ENCODE measurements at regions not wholly inside any gene's neighbourhood (a gene's known extent, or its start where the extent isn't known, plus 50 kb on each side); places are given as distances from the start of the nearest gene placed in this dataset.

- DNase-seq: no peak
- Histone ChIP-seq H3K9me3 (replicated peaks in 1 of 3) (no peaks in the 10 kb centered on the region), H3K4me3 (no peak overlapping the region), H3K36me3 (replicated peaks in 1 of 2) (no peaks in the 10 kb centered on the region), H3K4me1 (replicated peaks in 1 of 2) (no peaks in the 10 kb centered on the region), H3K27ac (no peak overlapping the region), H3K27me3 (no peaks in the 10 kb centered on the region)
- intact Hi-C loops (cut with DNase I): no loop called here
- 82 to 92% (median 87%) methylated on average over 4 of the region's 4 CpGs for WGBS, 4 donors
- TF ChIP-seq CTCF (IDR thresholded peaks at IDR 0.05) (no peak), POLR2A (IDR thresholded peaks at IDR 0.05) (no peak)
These were observed 77.4 kb downstream of the MS4A13 start for GRCh38 chr11:60592601-60593000.

- Histone ChIP-seq H3K4me3 (no peak overlapping the region), H3K9me3 (replicated peaks in 1 of 3) (no peaks in the 10 kb centered on the region), H3K27me3 (no peaks in the 10 kb centered on the region), H3K36me3 (replicated peaks in 1 of 2) (no peaks in the 10 kb centered on the region), H3K4me1 (replicated peaks in 1 of 2) (no peaks in the 10 kb centered on the region), H3K27ac (no peak overlapping the region)
- intact Hi-C loops (cut with DNase I): no loop called here
- TF ChIP-seq POLR2A (IDR thresholded peaks at IDR 0.05) (no peak), CTCF (IDR thresholded peaks at IDR 0.05) (no peak)
- 57 to 65% (median 62%) methylated on average over 4 of the region's 4 CpGs for WGBS, 4 donors
- peak in 3 of 7 donors; percentile 18 to 67 (median 20) for DNase-seq
These were observed 79.9 kb downstream of the MS4A13 start for GRCh38 chr11:60594998-60595642.

GRCh38 chr11:60607483-60607882 is 91.9 kb upstream of the MS4A8 start:
- WGBS, 4 donors: 77 to 90% (median 80%) methylated on average over 3 of the region's 3 CpGs
- H3K9me3 ChIP-seq (replicated peaks in 1 of 3): no peaks in the 10 kb centered on the region
- H3K27ac ChIP-seq: no peak overlapping the region
- no peak for TF ChIP-seq POLR2A (IDR thresholded peaks at IDR 0.05)
- TF ChIP-seq CTCF (IDR thresholded peaks at IDR 0.05): no peak
- DNase-seq: no peak
- peaks cover 7% of the 10 kb centered on the region for H3K27me3 ChIP-seq
- intact Hi-C loops (cut with DNase I): no loop called here
- no peaks in the 10 kb centered on the region for H3K4me1 ChIP-seq (replicated peaks in 1 of 2)
- no peaks in the 10 kb centered on the region for H3K36me3 ChIP-seq (replicated peaks in 1 of 2)
- H3K4me3 ChIP-seq: no peak overlapping the region

GRCh38 chr11:60609632-60610031 is 89.8 kb upstream of the MS4A8 start:
- Histone ChIP-seq H3K27ac (no peak overlapping the region), H3K36me3 (replicated peaks in 1 of 2) (no peaks in the 10 kb centered on the region), H3K4me3 (no peak overlapping the region), H3K9me3 (replicated peaks in 1 of 3) (no peaks in the 10 kb centered on the region), H3K27me3 (peaks cover 7% of the 10 kb centered on the region), H3K4me1 (replicated peaks in 1 of 2) (no peaks in the 10 kb centered on the region)
- DNase-seq: no peak
- intact Hi-C loops (cut with DNase I): no loop called here
- WGBS, 4 donors: 45 to 69% (median 50%) methylated on average over 3 of the region's 3 CpGs
- TF ChIP-seq CTCF (IDR thresholded peaks at IDR 0.05) (no peak), POLR2A (IDR thresholded peaks at IDR 0.05) (no peak)
